HEK293 (cell line): ENCODE measurements at regions not wholly inside any gene's neighbourhood (a gene's known extent, or its start where the extent isn't known, plus 50 kb on each side); places are given as distances from the start of the nearest gene placed in this dataset.

Experiments used
- CTCF ChIA-PET: fragments of 350-600 bp; formaldehyde crosslinking; extraction: SDS; loops from one replicate; lab custom pipeline; 2021; ENCODE audit warnings: antibody characterized with exemption; lab: Yijun Ruan, JAX
- POLR2A ChIA-PET: fragments of 300-600 bp; formaldehyde crosslinking; extraction: SDS; loops from one replicate; lab custom pipeline; 2020; ENCODE audit warnings: antibody characterized with exemption, inconsistent platforms; lab: Yijun Ruan, JAX
- H3K27ac ChIP-seq: fragments of 200-500 bp; sonication (Bioruptor generic); 2 replicates; pipeline ENCODE4 v1.5.1; 2014; ENCODE audit warnings: low read depth, low read length, control low read depth, inconsistent platforms; ENCODE audit errors: extremely low read depth
- H3K36me3 ChIP-seq, 2 experiments: fragments of 200-500 bp in 1 of 2; sonication (Bioruptor generic) in 1 of 2; 1 replicate in 1 of 2; 2 replicates in 1 of 2; pipeline ENCODE4 v1.5.1; 2014 to 2017; ENCODE audit warnings: inconsistent platforms in 2 of 2, low read length in 2 of 2; ENCODE audit not compliant: control insufficient read depth in 2 of 2, insufficient read depth in 1 of 2
- H3K4me1 ChIP-seq: fragments of 200-500 bp; sonication (Bioruptor generic); 2 replicates; pipeline ENCODE4 v1.5.1; 2014; ENCODE audit warnings: mild to moderate bottlenecking, low read length, inconsistent platforms; ENCODE audit not compliant: control insufficient read depth, insufficient read depth
- H3K4me3 ChIP-seq: 2 replicates; pipeline ENCODE4 v1.5.1; 2011; ENCODE audit warnings: low read depth, mild to moderate bottlenecking, control low read depth, low read length, moderate library complexity
- H3K9me3 ChIP-seq: fragments of 200-500 bp; sonication (Bioruptor generic); 2 replicates; pipeline ENCODE4 v1.5.1; 2014; ENCODE audit warnings: low read depth, low read length, inconsistent platforms; ENCODE audit not compliant: control insufficient read depth, insufficient read depth
- PRDM4 ChIP-seq: fragments of 450-650 bp; formaldehyde crosslinking; IDR thresholded peaks from 2 replicates; pipeline ENCODE4 v1.5.1; 2017; ENCODE audit warnings: missing biosample characterization, missing genetic modification characterization
- RBAK ChIP-seq: fragments of 450-650 bp; formaldehyde crosslinking; IDR thresholded peaks from 2 replicates; pipeline ENCODE4 v1.5.1; 2016; ENCODE audit warnings: missing biosample characterization, missing genetic modification characterization
- REPIN1 ChIP-seq: fragments of 450-650 bp; formaldehyde crosslinking; IDR thresholded peaks from 2 replicates; pipeline ENCODE4 v1.5.1; 2017; ENCODE audit warnings: missing biosample characterization, missing genetic modification characterization, low read depth
- REST ChIP-seq: fragments of 450-650 bp; formaldehyde crosslinking; IDR thresholded peaks from 2 replicates; pipeline ENCODE4 v1.5.1; 2016; ENCODE audit warnings: missing biosample characterization, missing genetic modification characterization
- YY1 ChIP-seq: fragments of 450-650 bp; formaldehyde crosslinking; IDR thresholded peaks from 2 replicates; pipeline ENCODE4 v1.5.1; 2018; ENCODE audit warnings: missing biosample characterization, missing genetic modification characterization
- ZBTB48 ChIP-seq: fragments of 450-650 bp; formaldehyde crosslinking; IDR thresholded peaks from 2 replicates; pipeline ENCODE4 v1.5.1; 2016; ENCODE audit warnings: missing biosample characterization, missing genetic modification characterization
- ZBTB6 ChIP-seq: fragments of 450-650 bp; formaldehyde crosslinking; IDR thresholded peaks from 2 replicates; pipeline ENCODE4 v1.5.1; 2017; ENCODE audit warnings: missing biosample characterization, missing genetic modification characterization
- ZBTB7A ChIP-seq: fragments of 450-650 bp; formaldehyde crosslinking; IDR thresholded peaks from 2 replicates; pipeline ENCODE4 v1.5.1; 2016; ENCODE audit warnings: low read depth, missing biosample characterization, missing genetic modification characterization
- ZFP3 ChIP-seq: fragments of 450-650 bp; formaldehyde crosslinking; IDR thresholded peaks from 2 replicates; pipeline ENCODE4 v1.5.1; 2016; ENCODE audit warnings: low read depth, missing biosample characterization, missing genetic modification characterization
- ZFP41 ChIP-seq: fragments of 450-650 bp; formaldehyde crosslinking; IDR thresholded peaks from 2 replicates; pipeline ENCODE4 v1.5.1; 2016; ENCODE audit warnings: missing biosample characterization, missing genetic modification characterization, borderline replicate concordance
- ZNF169 ChIP-seq: fragments of 450-650 bp; formaldehyde crosslinking; IDR thresholded peaks from 2 replicates; pipeline ENCODE4 v1.5.1; 2016; ENCODE audit warnings: missing biosample characterization, missing genetic modification characterization
- ZNF174 ChIP-seq: fragments of 450-650 bp; formaldehyde crosslinking; IDR thresholded peaks from 2 replicates; pipeline ENCODE4 v1.5.0; 2017; ENCODE audit warnings: missing biosample characterization, mild to moderate bottlenecking, missing genetic modification characterization
- ZNF184 ChIP-seq: fragments of 450-650 bp; IDR thresholded peaks from 2 replicates; pipeline ENCODE4 v1.5.1; 2018; ENCODE audit warnings: missing biosample characterization, mild to moderate bottlenecking, missing genetic modification characterization
- ZNF214 ChIP-seq: fragments of 450-650 bp; formaldehyde crosslinking; IDR thresholded peaks from 2 replicates; pipeline ENCODE4 v1.5.1; 2017; ENCODE audit warnings: missing biosample characterization, mild to moderate bottlenecking, missing genetic modification characterization, borderline replicate concordance
- ZNF221 ChIP-seq: fragments of 450-650 bp; formaldehyde crosslinking; IDR thresholded peaks from 2 replicates; pipeline ENCODE4 v1.5.1; 2017; ENCODE audit warnings: missing biosample characterization, missing genetic modification characterization, borderline replicate concordance
- ZNF335 ChIP-seq: fragments of 450-650 bp; formaldehyde crosslinking; conservative IDR thresholded peaks from 2 replicates; pipeline ENCODE4 v1.5.1; 2016; ENCODE audit warnings: missing biosample characterization, missing genetic modification characterization
- ZNF354C ChIP-seq: fragments of 450-650 bp; formaldehyde crosslinking; IDR thresholded peaks from 2 replicates; pipeline ENCODE4 v1.5.1; 2016; ENCODE audit warnings: missing biosample characterization, missing genetic modification characterization, low read depth, borderline replicate concordance
- ZNF426 ChIP-seq: fragments of 450-650 bp; formaldehyde crosslinking; IDR thresholded peaks from 2 replicates; pipeline ENCODE4 v1.5.1; 2017; ENCODE audit warnings: missing biosample characterization, missing genetic modification characterization, mild to moderate bottlenecking, inconsistent platforms, moderate library complexity
- ZNF513 ChIP-seq: fragments of 450-650 bp; IDR thresholded peaks from 2 replicates; pipeline ENCODE4 v1.5.1; 2018; ENCODE audit warnings: missing biosample characterization, missing genetic modification characterization
- ZNF561 ChIP-seq: fragments of 450-650 bp; IDR thresholded peaks from 2 replicates; pipeline ENCODE4 v1.5.1; 2018; ENCODE audit warnings: missing biosample characterization, missing genetic modification characterization, borderline replicate concordance
- ZNF658 ChIP-seq: fragments of 450-650 bp; formaldehyde crosslinking; IDR thresholded peaks from 2 replicates; pipeline ENCODE4; 2016; ENCODE audit warnings: missing biosample characterization, missing genetic modification characterization
- ZNF768 ChIP-seq: fragments of 450-650 bp; formaldehyde crosslinking; IDR thresholded peaks from 2 replicates; pipeline ENCODE4 v1.5.1; 2018; ENCODE audit warnings: missing biosample characterization, mild to moderate bottlenecking, missing genetic modification characterization
- ZNF830 ChIP-seq: fragments of 450-650 bp; IDR thresholded peaks from 2 replicates; pipeline ENCODE4 v1.5.0; 2018; ENCODE audit warnings: missing biosample characterization, missing genetic modification characterization, low read depth, mild to moderate bottlenecking, moderate library complexity

GRCh38 chr11:79939111-79939510 is 498.3 kb upstream of the TENM4 start:
- Histone ChIP-seq H3K9me3 (no peaks in the 10 kb centered on the region), H3K4me3 (no peak overlapping the region), H3K27ac (no peak overlapping the region), H3K36me3 (no peaks in the 10 kb centered on the region), H3K4me1 (no peaks in the 10 kb centered on the region)
- CTCF ChIA-PET, result no interaction called here
- no peak for TF ChIP-seq PRDM4 (tag by site-specific recombination)
- no peak for TF ChIP-seq ZNF830 (tag by site-specific recombination)
- TF ChIP-seq REPIN1 (tag by site-specific recombination), result no peak
- POLR2A ChIA-PET, result no interaction called here

- H3K27ac ChIP-seq, result no peak overlapping the region
- H3K9me3 ChIP-seq, result no peaks in the 10 kb centered on the region
- no peaks in the 10 kb centered on the region for H3K4me1 ChIP-seq
- H3K36me3 ChIP-seq, result no peaks in the 10 kb centered on the region
- CTCF ChIA-PET, result interaction anchor here (0.8 kb wide), 1 partner anchor 29 kb away, joined by 3 read pairs; no protein-coding TSS in a partner anchor
- H3K4me3 ChIP-seq, result no peak overlapping the region
- POLR2A ChIA-PET, result no interaction called here
- TF ChIP-seq ZBTB6 (tag by site-specific recombination) (no peak), ZNF184 (tag by site-specific recombination) (no peak), ZBTB48 (no peak), ZBTB7A (tag by site-specific recombination) (no peak), YY1 (tag by site-specific recombination) (no peak), ZNF174 (tag by site-specific recombination) (no peak), ZNF830 (tag by site-specific recombination) (no peak), ZFP41 (tag by site-specific recombination) (no peak), ZNF426 (no peak)
These were observed 497.0 kb upstream of the TENM4 start for GRCh38 chr11:79937676-79938334.

- Histone ChIP-seq H3K4me1 (no peaks in the 10 kb centered on the region), H3K4me3 (no peak overlapping the region), H3K9me3 (no peaks in the 10 kb centered on the region), H3K27ac (no peak overlapping the region), H3K36me3 (no peaks in the 10 kb centered on the region)
- ChIA-PET POLR2A (no interaction called here), CTCF (interaction anchor here (0.6 kb wide), 1 partner anchor 1340 kb away, joined by 3 read pairs; no protein-coding TSS in a partner anchor)
- TF ChIP-seq ZNF513, result no peak
- TF ChIP-seq ZNF561, result no peak
- TF ChIP-seq ZNF221 (tag by site-specific recombination), result no peak
- no peak for TF ChIP-seq ZNF354C (tag by site-specific recombination)
- TF ChIP-seq ZNF214, result no peak
- no peak for TF ChIP-seq RBAK (tag by site-specific recombination)
- TF ChIP-seq ZFP3 (tag by site-specific recombination), result no peak
- TF ChIP-seq ZNF169 (tag by site-specific recombination), result no peak
- TF ChIP-seq ZNF768 (tag by site-specific recombination), result no peak
- TF ChIP-seq ZNF335 (tag by site-specific recombination), result no peak
- TF ChIP-seq REST (tag by site-specific recombination), result no peak
- TF ChIP-seq ZNF658 (tag by site-specific recombination), result no peak
These were observed 491.8 kb upstream of the TENM4 start for GRCh38 chr11:79932612-79933011.
